ENCODE measurements at regions not wholly inside any gene's neighbourhood (a gene's known extent, or its start where the extent isn't known, plus 50 kb on each side); places are given as distances from the start of the nearest gene placed in this dataset.

- TF ChIP-seq ZNF274 (IDR thresholded peaks at IDR 0.05; ENCODE audit: low read length) (no peak), ZNF274 (tag by site-specific recombination; IDR thresholded peaks at IDR 0.05; ENCODE audit: borderline replicate concordance) (no peak), CTCF (tag by site-specific recombination; IDR thresholded peaks at IDR 0.05) (no peak), ZBTB1 (tag by site-specific recombination; IDR thresholded peaks at IDR 0.05) (no peak), ZBTB8A (tag by site-specific recombination; IDR thresholded peaks at IDR 0.05) (no peak), ZNF280D (tag by site-specific recombination; IDR thresholded peaks at IDR 0.05) (no peak), FEZF1 (tag by site-specific recombination; IDR thresholded peaks at IDR 0.05) (no peak), HOXA7 (CRISPR knock-in tag; IDR thresholded peaks at IDR 0.05; ENCODE audit: borderline replicate concordance) (no peak), ZNF362 (tag by site-specific recombination; IDR thresholded peaks at IDR 0.05) (no peak), ZNF19 (tag by site-specific recombination; IDR thresholded peaks at IDR 0.05; ENCODE audit: low read depth) (no peak), ZBTB11 (tag by site-specific recombination; conservative IDR thresholded peaks at IDR 0.05; ENCODE audit: low read depth) (no peak), ZNF518A (tag by site-specific recombination; conservative IDR thresholded peaks at IDR 0.05; ENCODE audit: low read depth) (no peak), ZNF558 (tag by site-specific recombination; IDR thresholded peaks at IDR 0.05) (no peak)
These were observed 276.4 kb downstream of the IRS2 start for GRCh38 chr13:109510013-109510412.
